Psoas muscle (tissue), 7 donors: ENCODE measurements at regions not wholly inside any gene's neighbourhood (a gene's known extent, or its start where the extent isn't known, plus 50 kb on each side); places are given as distances from the start of the nearest gene placed in this dataset.
A peak's percentile ranks its signal among the peaks of the same experiment; 100 is the strongest.

Experiments used
- ATAC-seq, 4 donors: fragments of 200-7000 bp; cut with Tn5 transposase; one replicate each; pipeline ENCODE4 v1.9.1; 2020; ENCODE audit warnings: moderate library complexity in 3 of 4, mild to moderate bottlenecking in 2 of 4
- DNase-seq, 2 donors: peaks; one replicate each; pipeline ENCODE4 v3.0.0-alpha.2; 2020
- H3K27ac ChIP-seq: fragments of 200-600 bp; one replicate; pipeline ENCODE4 v1.8.0; 2022
- H3K27me3 ChIP-seq, 3 donors: fragments of 200-600 bp in 1 of 3; one replicate each; pipeline versions ENCODE4 v1.6.1 to v1.8.0; 2013 to 2022; ENCODE audit warnings: low read length in 2 of 3, mild to moderate bottlenecking in 2 of 3, moderate library complexity in 1 of 3; ENCODE audit not compliant: insufficient read depth in 3 of 3
- H3K36me3 ChIP-seq, 2 donors: fragments of 200-600 bp in 1 of 2; one replicate each; pipeline versions ENCODE4 v1.6.1 to v1.8.0; 2013 to 2022; ENCODE audit warnings: low read depth in 1 of 2, mild to moderate bottlenecking in 1 of 2, moderate library complexity in 1 of 2; ENCODE audit not compliant: insufficient read depth in 1 of 2
- H3K4me1 ChIP-seq: fragments of 200-600 bp; one replicate; pipeline ENCODE4 v1.8.0; 2022
- H3K4me3 ChIP-seq: fragments of 200-600 bp; one replicate; pipeline ENCODE4 v1.8.0; 2022; ENCODE audit warnings: mild to moderate bottlenecking
- H3K9me3 ChIP-seq: fragments of 200-600 bp; one replicate; pipeline ENCODE4 v1.8.0; 2022
- CTCF ChIP-seq: fragments of 200-600 bp; IDR thresholded peaks from one replicate; pipeline ENCODE4 v1.8.0; 2022; ENCODE audit warnings: antibody characterized with exemption
- WGBS, 3 donors: extraction: QIAGEN DNeasy Blood & Tissue Kit; methylation state at CpG; one replicate each; pipeline versions ENCODE4 v1.1.6 to v1.1.7; 2013; 5-methylcytosine and 5-hydroxymethylcytosine counted together
- intact Hi-C, 2 donors: fragments of 100-400 bp; cut with DNase I; formaldehyde crosslinking; loops; one replicate each; pipeline versions ENCODE4 v1.11.0 to v1.14.2; 2022
- donor health status: healthy with polysubstance abuse.
- donor health status: DM: no; HTN: no; CAD: no; lungs with moderate emphysema.
- donor health status: Bipolar disorder and iron deficiency.
- donor health status: healthy.
- donor health status: DM: yes; HTN: yes; CAD: no.
- donor health status: DM: no; HTN: no; CAD: no.
- donor health status: DM: yes; HTN: yes; CAD: no.

GRCh38 chr13:76769271-76769791 lies 116.9 kb downstream of the KCTD12 start:
- Histone ChIP-seq H3K27ac (no peak overlapping the region), H3K9me3 (no peaks in the 10 kb centered on the region), H3K4me1 (no peaks in the 10 kb centered on the region), H3K27me3 (no peaks in the 10 kb centered on the region), H3K36me3 (no peaks in the 10 kb centered on the region), H3K4me3 (no peak overlapping the region)
- intact Hi-C loops, result no loop called here
- DNase-seq (no peak), ATAC-seq (no peak)
- 29 to 46% (median 31%) methylated on average over 4 of the region's 4 CpGs for WGBS, 3 donors
- TF ChIP-seq CTCF, result no peak

DNA sequence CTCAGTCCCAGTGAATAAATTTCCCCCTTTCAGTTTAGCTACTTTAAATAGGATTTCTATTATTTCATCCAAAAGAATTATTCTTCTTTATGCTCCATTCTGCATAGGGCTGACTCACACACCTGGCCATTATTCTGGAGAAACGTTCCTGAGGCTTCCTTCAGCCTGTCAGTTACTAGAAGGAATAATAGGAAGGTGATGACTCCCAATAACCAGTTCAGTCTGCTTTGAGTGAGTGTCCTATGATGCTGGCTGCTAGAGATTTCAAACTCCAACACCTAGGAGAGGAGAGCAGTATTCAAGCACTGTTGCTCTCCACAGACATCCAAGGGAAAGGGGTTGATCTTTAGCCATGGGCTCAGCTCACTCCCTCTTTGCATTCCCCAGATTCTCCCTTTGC lies 117.8 kb downstream of the KCTD12 start:
- intact Hi-C loops, result no loop called here

GRCh38 chr13:76764916-76765315 lies 121.3 kb downstream of the KCTD12 start:
- DNase-seq (no peak), ATAC-seq (peak in 1 of 4 donors; percentile 33)
- Histone ChIP-seq H3K4me3 (no peak overlapping the region), H3K4me1 (no peaks in the 10 kb centered on the region), H3K36me3 (no peaks in the 10 kb centered on the region), H3K27me3 (no peaks in the 10 kb centered on the region), H3K9me3 (no peaks in the 10 kb centered on the region), H3K27ac (peak overlapping the region; percentile 15)
- no peak for TF ChIP-seq CTCF
- WGBS, 3 donors, result 92 to 100% (median 100%) methylated on average over 1 of the region's 1 CpG
- intact Hi-C loops, result no loop called here

More for the DNA sequence above, 117.8 kb downstream of the KCTD12 start:
- no peak for TF ChIP-seq CTCF
- H3K27me3 ChIP-seq, result no peaks in the 10 kb centered on the region
- WGBS, 3 donors, result 71 to 90% (median 75%) methylated on average over 1 of the region's 1 CpG
- H3K9me3 ChIP-seq, result no peaks in the 10 kb centered on the region
- no peaks in the 10 kb centered on the region for H3K36me3 ChIP-seq
- ATAC-seq, result no peak
- H3K4me1 ChIP-seq, result no peaks in the 10 kb centered on the region
- H3K4me3 ChIP-seq, result no peak overlapping the region
- no peak overlapping the region for H3K27ac ChIP-seq
- no peak for DNase-seq

GRCh38 chr13:76764429-76764828 lies 121.8 kb downstream of the KCTD12 start:
- ATAC-seq (peak; percentile 52 to 88 (median 82)), DNase-seq (peak; percentile 56 to 75)
- Histone ChIP-seq H3K4me1 (no peaks in the 10 kb centered on the region), H3K27me3 (no peaks in the 10 kb centered on the region), H3K9me3 (no peaks in the 10 kb centered on the region), H3K4me3 (no peak overlapping the region), H3K36me3 (no peaks in the 10 kb centered on the region), H3K27ac (peak overlapping the region; percentile 15)
- intact Hi-C loops, result no loop called here
- TF ChIP-seq CTCF, result no peak
- WGBS, 3 donors, result 23 to 38% (median 25%) methylated on average over 1 of the region's 1 CpG

- H3K27me3 ChIP-seq, result no peaks in the 10 kb centered on the region
- WGBS, 3 donors, result 31 to 44% (median 34%) methylated on average over 2 of the region's 2 CpGs
- no peaks in the 10 kb centered on the region for H3K9me3 ChIP-seq
- ATAC-seq (no peak), DNase-seq (no peak)
- H3K27ac ChIP-seq, result no peak overlapping the region
- H3K4me1 ChIP-seq, result no peaks in the 10 kb centered on the region
- no peaks in the 10 kb centered on the region for H3K36me3 ChIP-seq
- TF ChIP-seq CTCF, result no peak
- H3K4me3 ChIP-seq, result no peak overlapping the region
- intact Hi-C loops, result no loop called here
Measured at GRCh38 chr13:76762721-76763120, 123.5 kb downstream of the KCTD12 start.
